Effector memory CD4-positive, alpha-beta T cell (primary cell): ENCODE measurements at regions not wholly inside any gene's neighbourhood (a gene's known extent, or its start where the extent isn't known, plus 50 kb on each side); places are given as distances from the start of the nearest gene placed in this dataset.

Source experiments
- DNase-seq, 3 donors: peaks; one replicate each; pipeline ENCODE4 v3.0.0-alpha.2; 2020
- H3K27ac ChIP-seq: 2 replicates; pipeline ENCODE4 v1.7.0; 2013; ENCODE audit warnings: mild to moderate bottlenecking, low read length, moderate library complexity; ENCODE audit not compliant: insufficient read depth, poor library complexity, severe bottlenecking
- H3K27me3 ChIP-seq: replicated peaks from 2 replicates; pipeline ENCODE4 v1.7.0; 2013; ENCODE audit warnings: mild to moderate bottlenecking, low read length; ENCODE audit not compliant: insufficient read depth, control insufficient read depth, poor library complexity, severe bottlenecking
- H3K36me3 ChIP-seq: 2 replicates; pipeline ENCODE4 v1.7.0; 2013; ENCODE audit warnings: mild to moderate bottlenecking, low read length, moderate library complexity; ENCODE audit not compliant: control insufficient read depth, insufficient read depth
- H3K4me1 ChIP-seq: 2 replicates; pipeline ENCODE4 v1.7.0; 2013; ENCODE audit warnings: low read length, mild to moderate bottlenecking; ENCODE audit not compliant: control insufficient read depth, insufficient read depth, poor library complexity, severe bottlenecking
- H3K4me3 ChIP-seq: 2 replicates; pipeline ENCODE4 v1.7.0; 2013; ENCODE audit warnings: low read length, low read depth, mild to moderate bottlenecking; ENCODE audit not compliant: insufficient read depth, poor library complexity, severe bottlenecking
- H3K9me3 ChIP-seq: 2 replicates; pipeline ENCODE4 v1.7.0; 2013; ENCODE audit warnings: mild to moderate bottlenecking, low read length, moderate library complexity; ENCODE audit not compliant: control insufficient read depth

DNA sequence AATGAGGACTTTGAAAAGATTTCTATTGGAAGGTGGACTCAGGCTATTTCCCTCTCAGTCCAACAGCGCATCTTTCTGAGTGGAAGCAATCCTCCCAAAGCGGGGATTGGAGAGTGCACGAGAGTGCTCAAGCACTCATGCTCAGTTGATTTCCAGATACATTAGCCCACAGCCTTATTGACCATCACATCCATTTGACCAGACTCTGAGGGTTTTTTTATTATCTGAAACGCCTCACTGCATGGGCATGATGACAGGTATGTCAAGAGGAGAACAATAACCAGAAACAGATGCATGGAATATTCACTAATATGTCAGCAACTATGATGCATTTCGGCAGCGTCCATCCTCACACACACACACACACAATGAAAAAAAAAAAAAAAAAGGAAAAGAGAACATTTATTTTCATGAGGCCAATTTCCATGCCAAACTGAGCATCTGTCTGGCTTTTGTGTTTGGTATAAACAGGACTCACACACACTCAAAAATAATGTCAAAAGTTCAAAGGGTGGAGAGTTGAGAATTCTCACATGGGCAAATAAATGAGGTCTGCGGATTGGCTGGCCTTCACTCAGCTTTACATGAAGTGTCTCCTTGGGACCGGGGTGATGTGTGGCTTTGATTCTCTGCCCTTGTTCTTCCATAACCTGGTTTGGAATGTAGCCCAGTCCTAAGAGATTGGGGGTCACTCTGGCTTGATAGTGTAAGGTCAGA, 371.6 kb downstream of the MCTP2 start:
- Histone ChIP-seq H3K27ac (no peak overlapping the region), H3K27me3 (no peaks in the 10 kb centered on the region), H3K36me3 (no peaks in the 10 kb centered on the region), H3K4me1 (peaks cover 6% of the 10 kb centered on the region), H3K4me3 (no peak overlapping the region), H3K9me3 (no peaks in the 10 kb centered on the region)
- DNase-seq: no peak

DNA sequence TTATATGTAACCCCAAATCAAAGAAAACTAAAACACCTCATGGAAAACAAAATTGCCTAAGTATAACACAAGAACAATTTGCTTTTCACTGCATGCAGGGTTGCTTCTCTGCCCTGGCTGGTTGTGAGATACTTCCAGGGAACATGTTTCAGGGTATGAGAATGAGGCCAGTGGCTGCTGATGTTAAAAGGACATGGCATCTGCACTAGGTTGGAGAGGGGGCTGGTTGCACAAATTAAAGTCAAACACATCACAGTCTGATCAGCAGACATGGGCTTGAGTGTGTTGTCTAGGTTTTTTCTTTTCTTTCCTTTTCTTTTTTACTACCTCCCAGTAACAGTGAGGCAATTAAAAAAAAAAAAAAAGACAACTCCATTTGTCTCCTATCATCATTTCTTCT, 374.9 kb downstream of the MCTP2 start:
- H3K9me3 ChIP-seq: no peaks in the 10 kb centered on the region
- H3K27ac ChIP-seq: no peak overlapping the region
- H3K4me3 ChIP-seq: no peak overlapping the region
- H3K36me3 ChIP-seq: no peaks in the 10 kb centered on the region
- DNase-seq: no peak
- no peaks in the 10 kb centered on the region for H3K27me3 ChIP-seq
- H3K4me1 ChIP-seq: peaks cover 6% of the 10 kb centered on the region

DNA sequence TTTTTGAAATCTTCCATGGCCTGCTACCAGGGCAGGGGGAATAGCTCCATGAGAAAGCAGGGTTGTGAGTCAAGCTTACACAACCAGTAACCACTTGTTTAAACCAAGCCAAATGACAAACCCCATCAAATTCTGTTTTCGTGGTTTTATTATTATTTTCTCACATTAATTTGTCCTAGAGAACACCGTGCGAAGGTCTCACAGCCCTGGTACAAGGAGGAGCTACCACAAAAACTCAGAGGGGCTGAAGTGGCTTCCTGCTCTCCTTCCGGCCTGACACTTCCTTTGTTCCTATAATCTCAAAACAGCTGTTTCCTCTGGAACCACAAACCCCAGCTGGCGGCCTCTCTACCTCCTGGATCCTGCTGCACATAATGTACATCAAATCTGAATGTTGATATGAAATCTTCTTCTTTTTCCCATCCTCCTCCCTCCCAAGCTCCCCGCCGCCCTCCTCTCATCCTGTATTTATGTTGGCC, 375.9 kb downstream of the MCTP2 start:
- Histone ChIP-seq H3K9me3 (no peaks in the 10 kb centered on the region), H3K4me3 (no peak overlapping the region), H3K27me3 (no peaks in the 10 kb centered on the region), H3K36me3 (no peaks in the 10 kb centered on the region), H3K4me1 (peaks cover 6% of the 10 kb centered on the region), H3K27ac (no peak overlapping the region)
- no peak for DNase-seq

DNA sequence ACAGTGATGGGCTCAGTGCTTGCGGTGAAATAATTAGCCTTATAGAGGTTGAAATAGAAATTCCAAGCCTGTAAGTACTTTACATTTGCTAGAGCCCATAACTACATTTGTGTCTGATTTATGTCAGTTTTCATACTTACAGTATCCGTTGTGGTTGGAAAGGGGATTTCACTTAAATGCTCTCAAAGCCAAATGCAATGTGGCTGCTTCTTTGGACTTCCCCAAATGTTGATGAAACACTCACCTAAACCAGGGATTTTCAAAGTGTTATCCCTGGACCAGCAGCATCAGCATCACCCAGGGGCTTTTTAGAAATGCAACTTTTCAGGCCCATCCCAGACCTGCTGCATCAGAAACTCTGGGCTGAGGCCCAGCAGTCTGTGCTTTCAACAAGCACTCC, 378.7 kb downstream of the MCTP2 start:
- Histone ChIP-seq H3K27me3 (no peaks in the 10 kb centered on the region), H3K36me3 (no peaks in the 10 kb centered on the region), H3K27ac (no peak overlapping the region), H3K4me1 (peaks cover 6% of the 10 kb centered on the region), H3K4me3 (no peak overlapping the region), H3K9me3 (no peaks in the 10 kb centered on the region)
- no peak for DNase-seq

DNA sequence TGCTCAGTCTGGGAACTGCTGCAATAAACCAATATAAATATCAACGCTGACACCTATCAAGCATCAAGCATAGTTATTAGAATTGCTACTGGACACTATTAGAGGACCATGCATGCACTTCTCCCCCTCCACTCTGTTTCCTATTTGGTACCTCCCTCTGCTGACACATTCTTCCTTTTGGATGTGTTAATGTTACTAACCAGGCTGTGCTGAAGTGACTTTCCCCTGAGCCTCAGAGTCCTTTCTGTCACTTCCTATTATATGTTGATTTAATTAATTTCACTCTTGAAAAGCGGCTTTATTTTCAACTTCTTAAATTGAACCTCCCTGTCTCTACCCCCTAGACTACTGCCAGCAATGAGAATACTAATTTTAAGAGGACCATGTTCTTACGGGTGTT, 379.1 kb downstream of the MCTP2 start:
- no peak for DNase-seq
- H3K27me3 ChIP-seq: no peaks in the 10 kb centered on the region

DNA sequence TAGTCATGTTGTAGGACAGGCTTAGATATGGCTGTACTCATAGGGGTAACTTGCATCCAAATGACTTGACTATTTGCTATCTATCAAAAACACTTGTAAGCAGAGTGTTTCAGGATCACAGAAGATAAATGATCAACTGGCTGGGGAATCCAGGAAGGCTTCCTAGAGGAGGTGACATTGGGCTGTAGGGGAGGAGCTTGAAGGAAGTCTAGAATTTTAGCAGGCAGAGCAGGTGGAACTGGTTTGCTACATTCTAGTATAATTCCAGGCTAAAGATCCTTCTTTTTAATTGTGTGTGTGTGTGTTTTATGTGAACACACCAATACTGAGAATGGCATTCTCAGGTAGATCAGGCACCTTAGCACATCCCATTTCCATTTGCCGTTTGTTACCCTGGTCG, 380.3 kb downstream of the MCTP2 start:
- Histone ChIP-seq H3K9me3 (no peaks in the 10 kb centered on the region), H3K36me3 (no peaks in the 10 kb centered on the region), H3K27ac (no peak overlapping the region), H3K4me1 (peaks cover 6% of the 10 kb centered on the region), H3K4me3 (no peak overlapping the region), H3K27me3 (no peaks in the 10 kb centered on the region)
- no peak for DNase-seq

More for the DNA sequence above, 379.1 kb downstream of the MCTP2 start:
- Histone ChIP-seq H3K27ac (no peak overlapping the region), H3K9me3 (no peaks in the 10 kb centered on the region), H3K4me3 (no peak overlapping the region), H3K36me3 (no peaks in the 10 kb centered on the region), H3K4me1 (peaks cover 6% of the 10 kb centered on the region)

DNA sequence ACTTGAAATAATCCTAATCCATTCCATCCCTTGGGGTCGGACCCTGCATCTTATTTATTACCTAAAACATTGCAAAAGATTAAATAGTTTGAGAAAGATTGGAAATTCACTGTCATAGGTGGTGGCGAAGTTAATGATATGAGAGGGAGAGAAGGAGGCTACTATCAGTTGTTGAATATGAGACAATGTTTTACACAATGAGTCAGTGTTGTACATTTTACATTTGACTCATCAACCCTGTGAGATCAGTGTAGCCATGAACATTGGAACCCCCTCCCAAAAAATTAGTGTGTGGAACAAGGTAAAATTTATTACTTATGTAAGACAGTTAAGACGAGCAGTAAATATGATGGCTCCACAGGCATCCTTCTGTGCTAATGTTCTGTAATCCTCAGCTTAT, 384.3 kb downstream of the MCTP2 start:
- Histone ChIP-seq H3K4me3 (no peak overlapping the region), H3K4me1 (no peaks in the 10 kb centered on the region), H3K36me3 (no peaks in the 10 kb centered on the region), H3K27ac (no peak overlapping the region), H3K27me3 (no peaks in the 10 kb centered on the region), H3K9me3 (no peaks in the 10 kb centered on the region)
- DNase-seq: no peak

DNA sequence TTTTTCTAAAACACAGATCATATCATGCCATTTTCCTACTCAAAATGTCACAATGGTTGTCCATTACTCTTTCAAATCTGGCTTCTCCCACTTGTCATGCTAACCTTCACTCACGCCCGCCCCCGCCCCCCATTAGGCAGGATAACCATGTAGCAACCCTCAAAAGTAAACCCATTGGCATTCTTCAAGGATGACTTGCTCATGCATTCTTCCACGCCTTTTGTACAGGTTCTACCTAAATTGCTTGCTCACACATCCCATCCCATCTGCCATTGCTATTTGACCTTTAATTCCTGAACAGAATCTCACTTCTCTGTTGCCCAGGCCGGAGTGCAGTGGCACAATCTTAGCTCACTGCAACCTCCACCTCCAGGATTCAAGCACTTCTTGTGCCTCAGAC, 389.3 kb downstream of the MCTP2 start:
- H3K27me3 ChIP-seq: no peaks in the 10 kb centered on the region
- H3K4me1 ChIP-seq: no peaks in the 10 kb centered on the region
- H3K9me3 ChIP-seq: no peaks in the 10 kb centered on the region
- no peak for DNase-seq
- no peak overlapping the region for H3K4me3 ChIP-seq
- H3K36me3 ChIP-seq: no peaks in the 10 kb centered on the region
- no peak overlapping the region for H3K27ac ChIP-seq

DNA sequence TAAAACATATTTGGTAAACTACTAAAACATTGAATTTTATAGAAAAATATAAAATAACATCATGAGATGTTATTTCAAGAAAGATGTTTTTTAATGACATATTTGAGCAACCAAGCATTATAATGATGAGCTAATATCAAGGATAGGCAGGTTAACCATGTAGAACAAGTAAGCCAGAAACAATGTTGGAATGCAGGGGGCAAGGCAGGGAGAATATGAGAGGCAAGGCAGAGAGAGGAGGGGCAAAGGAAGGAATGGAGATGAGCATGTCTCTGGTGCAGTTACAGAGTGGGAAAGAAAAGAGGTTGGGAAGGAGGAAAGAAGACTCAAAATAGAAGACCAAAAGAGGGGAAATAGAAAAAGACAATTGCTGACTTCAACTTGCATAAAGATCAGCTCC, 390.4 kb downstream of the MCTP2 start:
- DNase-seq: no peak
- no peak overlapping the region for H3K4me3 ChIP-seq
- no peak overlapping the region for H3K27ac ChIP-seq
- no peaks in the 10 kb centered on the region for H3K9me3 ChIP-seq
- H3K4me1 ChIP-seq: no peaks in the 10 kb centered on the region
- H3K27me3 ChIP-seq: no peaks in the 10 kb centered on the region
- H3K36me3 ChIP-seq: no peaks in the 10 kb centered on the region

DNA sequence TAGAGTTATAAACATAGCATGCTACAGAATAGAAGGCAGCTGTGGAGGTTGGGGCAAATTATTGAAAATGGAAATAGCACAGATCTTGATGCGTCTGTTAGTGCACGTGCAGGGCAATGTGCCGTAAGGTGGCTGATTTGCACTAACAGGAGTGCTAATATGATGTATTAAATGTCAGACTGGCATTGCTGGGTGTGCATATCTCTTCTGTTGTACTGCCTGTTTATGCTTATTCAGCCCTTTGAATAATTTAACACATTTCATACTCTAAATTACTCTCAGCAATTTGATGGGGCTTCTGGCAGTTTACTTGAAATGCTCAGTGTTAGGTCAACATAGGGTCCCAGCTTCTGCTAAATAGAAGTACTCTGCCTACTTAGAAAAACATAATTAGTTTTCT, 395.6 kb downstream of the MCTP2 start:
- Histone ChIP-seq H3K36me3 (no peaks in the 10 kb centered on the region), H3K4me1 (no peaks in the 10 kb centered on the region), H3K9me3 (no peaks in the 10 kb centered on the region), H3K4me3 (no peak overlapping the region), H3K27me3 (no peaks in the 10 kb centered on the region), H3K27ac (no peak overlapping the region)
- DNase-seq: no peak
